Right ventricle myocardium inferior (tissue), 1 donor: ENCODE measurements at regions not wholly inside any gene's neighbourhood (a gene's known extent, or its start where the extent isn't known, plus 50 kb on each side); places are given as distances from the start of the nearest gene placed in this dataset.

Experiments
- ATAC-seq: fragments of 200-7000 bp; cut with Tn5 transposase; one replicate; pipeline ENCODE4 v1.9.1; 2020; ENCODE audit warnings: mild to moderate bottlenecking, moderate library complexity
- DNase-seq: peaks from one replicate; pipeline ENCODE4 v3.0.0; 2021; ENCODE audit errors: missing footprints
- intact Hi-C: fragments of 100-400 bp; cut with DNase I; formaldehyde crosslinking; loops from one replicate; pipeline ENCODE4 v1.11.0; 2022
- donor health status: DM: no; HTN: yes; CAD: no; lungs with severe emphysema.

DNA sequence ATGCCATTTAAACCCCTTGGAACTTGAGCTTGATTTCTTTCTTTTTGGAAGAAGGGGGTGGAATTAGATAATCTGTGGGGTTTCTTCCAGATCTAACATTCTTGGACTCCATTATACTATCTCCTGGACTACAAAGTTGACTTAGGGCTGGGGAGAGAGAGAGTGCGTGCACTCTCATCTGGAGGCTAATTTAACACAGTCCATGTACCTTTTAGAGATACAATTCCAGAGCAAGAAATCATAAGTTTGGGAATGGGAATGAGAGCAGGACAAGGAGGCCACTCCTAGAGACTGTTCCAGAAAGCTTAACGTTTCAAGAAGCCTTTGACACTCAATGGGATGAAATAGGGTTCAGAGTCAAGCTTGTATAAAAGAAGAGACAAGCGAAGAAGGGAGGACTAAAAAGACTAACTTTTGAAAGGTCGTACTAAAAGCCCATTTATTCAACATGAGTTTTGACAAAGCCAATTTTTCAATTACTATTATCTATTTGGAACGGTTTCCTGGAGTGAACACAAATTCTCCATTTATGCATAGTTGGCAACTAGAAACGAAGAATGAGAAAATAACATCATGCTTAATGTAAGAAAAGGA lies 83.4 kb downstream of the ACTL7B start:
- peak; percentile 43 for ATAC-seq
- intact Hi-C loops = no loop called here

GRCh38 chr9:108768744-108769143 lies 87.0 kb downstream of the ACTL7B start:
- intact Hi-C loops = no loop called here
- ATAC-seq (no peak), DNase-seq (no peak)

More for the DNA sequence above, 83.4 kb downstream of the ACTL7B start:
- no peak for DNase-seq

- intact Hi-C loops = no loop called here
- DNase-seq (no peak), ATAC-seq (no peak)
Observed at GRCh38 chr9:108766626-108767161, 89.1 kb downstream of the ACTL7B start.

- intact Hi-C loops = no loop called here
- DNase-seq (no peak), ATAC-seq (no peak)
Observed at GRCh38 chr9:108765265-108765664, 90.5 kb downstream of the ACTL7B start.

DNA sequence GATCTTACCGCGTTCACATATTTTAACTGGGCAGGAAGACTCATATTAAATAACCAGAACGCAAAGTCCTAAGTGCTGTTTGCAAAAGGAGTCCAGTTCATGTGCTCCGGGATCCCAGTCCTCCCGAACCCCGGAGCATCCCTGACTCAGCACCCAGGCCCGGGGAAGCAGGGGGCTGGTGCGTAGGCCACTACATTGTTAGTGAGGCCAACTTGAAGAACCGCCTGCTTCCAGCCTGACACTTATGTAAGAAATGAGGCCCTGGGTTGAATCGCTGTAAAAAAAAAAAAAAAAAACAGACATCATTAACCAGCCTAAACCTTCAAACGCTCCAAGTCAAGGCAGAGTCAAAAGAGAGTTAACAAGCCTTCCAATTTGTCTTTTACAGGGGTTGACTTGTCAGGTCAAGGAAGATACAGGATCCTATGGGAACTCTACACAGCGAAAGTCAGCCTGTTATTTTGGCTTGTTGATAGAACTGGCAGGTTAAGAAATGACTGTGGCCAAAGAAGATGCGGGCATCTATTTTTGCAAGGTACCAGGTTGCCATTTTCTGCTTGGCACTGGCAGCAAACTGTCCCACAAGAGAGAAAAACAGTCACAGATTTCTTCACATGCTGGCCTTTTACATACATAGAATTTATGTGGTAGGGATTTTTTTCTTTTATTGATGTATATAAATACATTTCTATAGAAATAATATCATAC lies 93.3 kb downstream of the ACTL7B start:
- ATAC-seq (no peak), DNase-seq (no peak)
- intact Hi-C loops = loop anchor here (5.0 kb wide), 3 partner anchors 195 to 1340 kb away; no protein-coding TSS in a partner anchor

DNA sequence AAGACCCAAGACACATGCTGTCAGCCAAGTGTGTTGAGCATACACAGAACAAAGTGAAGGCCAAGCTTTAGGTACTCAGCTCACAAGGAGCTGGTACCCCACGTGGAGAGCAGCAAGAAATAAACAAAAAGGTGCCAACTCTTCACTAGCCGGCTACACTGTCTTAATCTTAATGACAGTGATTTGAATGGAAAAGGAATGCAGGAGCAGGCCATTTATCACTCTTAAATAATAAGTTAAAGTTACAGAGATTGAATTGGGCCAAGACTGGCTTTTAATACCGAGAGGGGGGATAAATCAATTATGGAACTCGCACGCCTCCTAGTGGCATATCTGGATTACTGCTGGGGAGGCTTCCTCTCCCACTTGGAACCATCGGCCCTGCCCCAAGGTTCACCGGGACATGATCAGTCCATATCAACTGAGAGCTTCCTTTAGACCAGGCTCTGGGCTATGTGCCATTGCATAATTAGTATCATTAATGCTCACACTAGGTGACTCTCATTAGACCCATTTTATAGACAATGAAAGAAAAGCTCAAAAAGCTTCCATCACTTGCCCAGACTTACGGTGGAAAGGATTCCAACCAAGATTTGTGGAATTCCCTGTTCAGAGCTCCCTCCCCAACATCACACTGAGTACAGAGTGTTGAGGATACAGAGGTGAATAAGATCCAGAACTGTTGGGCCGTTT lies 94.0 kb downstream of the ACTL7B start:
- peak; percentile 70 for DNase-seq
- ATAC-seq = peak; percentile 79
- intact Hi-C loops = loop anchor here (5.0 kb wide), 3 partner anchors 194 to 1340 kb away; no protein-coding TSS in a partner anchor

DNA sequence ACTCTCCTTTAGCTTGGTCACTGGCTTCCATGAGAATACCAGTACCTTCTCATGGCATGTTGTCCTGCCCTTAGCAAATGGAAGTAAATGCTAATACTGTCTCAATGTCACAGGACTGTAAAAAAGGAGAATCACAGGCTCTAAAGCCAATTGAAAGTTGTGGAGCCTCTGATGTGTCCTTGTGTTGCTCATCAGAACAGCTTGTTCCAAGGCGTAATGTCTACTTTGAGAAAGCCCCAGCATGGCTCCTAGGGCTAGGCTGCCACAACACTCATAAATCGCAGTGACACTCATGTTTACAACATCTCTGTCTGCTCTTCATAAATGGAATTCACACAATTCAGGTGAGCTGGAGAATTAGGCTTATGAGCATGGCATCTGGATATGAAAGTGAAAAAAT lies 94.9 kb downstream of the ACTL7B start:
- no peak for ATAC-seq
- intact Hi-C loops = loop anchor here (5.0 kb wide), 3 partner anchors 194 to 1339 kb away; no protein-coding TSS in a partner anchor
- DNase-seq = no peak

GRCh38 chr9:108759835-108760234 lies 96.0 kb downstream of the ACTL7B start:
- ATAC-seq (no peak), DNase-seq (no peak)
- intact Hi-C loops = loop anchor here (5.0 kb wide), 3 partner anchors 193 to 1338 kb away; no protein-coding TSS in a partner anchor

DNA sequence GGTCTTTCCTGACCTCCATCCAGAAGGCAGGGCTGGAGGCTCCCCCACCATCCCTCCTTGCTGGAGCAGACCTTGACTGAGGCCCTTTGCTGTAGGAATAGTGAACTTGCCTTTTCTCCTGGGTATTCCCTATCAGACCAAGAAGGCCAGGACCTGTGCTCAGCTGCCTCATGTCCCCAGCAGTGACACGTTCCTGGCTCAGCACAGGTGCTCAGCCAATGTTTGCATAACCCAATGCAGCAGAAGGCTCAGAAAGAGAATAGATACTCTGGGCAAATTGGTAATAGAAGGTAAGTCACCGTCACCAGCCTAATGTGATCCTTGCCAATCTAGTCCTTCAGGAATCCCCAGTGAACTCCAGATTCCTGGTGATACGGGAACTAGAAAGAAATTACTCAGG lies 96.4 kb downstream of the ACTL7B start:
- intact Hi-C loops = no loop called here
- ATAC-seq (no peak), DNase-seq (no peak)

GRCh38 chr9:108756746-108757490 lies 98.9 kb downstream of the ACTL7B start:
- no peak for DNase-seq
- intact Hi-C loops = no loop called here
- no peak for ATAC-seq

DNA sequence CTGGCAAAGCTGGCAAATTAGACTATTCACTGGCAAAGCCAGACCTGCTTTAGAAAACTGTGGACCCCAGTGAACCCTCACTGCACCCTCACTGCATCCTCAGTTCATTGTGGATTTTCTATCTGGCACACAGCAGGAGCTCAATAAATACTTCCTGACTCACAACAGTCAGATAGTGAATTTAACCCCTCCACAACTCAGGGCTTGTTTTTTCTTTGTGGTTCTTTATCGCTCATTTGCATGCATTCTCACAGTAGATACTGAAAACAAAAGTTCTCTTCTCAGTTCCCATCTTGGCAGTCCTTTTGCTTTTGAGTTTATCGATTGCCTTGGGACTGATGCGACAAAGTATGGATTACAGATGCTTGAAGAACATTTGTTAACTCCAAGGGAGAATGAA lies 99.8 kb downstream of the ACTL7B start:
- DNase-seq = no peak
- ATAC-seq = no peak

DNA sequence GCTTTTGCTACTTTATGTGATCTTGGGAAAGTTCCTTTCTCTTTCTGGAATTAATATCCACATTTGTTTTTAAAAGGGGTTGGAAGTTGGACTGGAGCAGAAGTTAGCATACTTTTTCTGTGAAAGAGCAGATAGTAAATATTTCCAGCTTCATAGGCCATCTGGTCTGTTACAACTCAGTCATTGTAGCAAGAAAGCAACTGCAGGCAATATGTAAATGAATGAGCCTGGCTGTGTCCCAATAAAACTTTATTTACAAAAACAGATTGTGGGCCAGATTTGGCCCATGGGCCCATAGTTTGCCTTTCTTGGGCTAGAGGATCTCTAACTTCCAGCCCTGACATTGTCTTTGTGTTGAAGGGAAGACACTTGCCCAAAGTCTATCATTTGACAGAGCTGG lies 104.4 kb downstream of the ACTL7B start:
- intact Hi-C loops = no loop called here
- DNase-seq = no peak

More for the DNA sequence above, 99.8 kb downstream of the ACTL7B start:
- intact Hi-C loops = no loop called here

DNA sequence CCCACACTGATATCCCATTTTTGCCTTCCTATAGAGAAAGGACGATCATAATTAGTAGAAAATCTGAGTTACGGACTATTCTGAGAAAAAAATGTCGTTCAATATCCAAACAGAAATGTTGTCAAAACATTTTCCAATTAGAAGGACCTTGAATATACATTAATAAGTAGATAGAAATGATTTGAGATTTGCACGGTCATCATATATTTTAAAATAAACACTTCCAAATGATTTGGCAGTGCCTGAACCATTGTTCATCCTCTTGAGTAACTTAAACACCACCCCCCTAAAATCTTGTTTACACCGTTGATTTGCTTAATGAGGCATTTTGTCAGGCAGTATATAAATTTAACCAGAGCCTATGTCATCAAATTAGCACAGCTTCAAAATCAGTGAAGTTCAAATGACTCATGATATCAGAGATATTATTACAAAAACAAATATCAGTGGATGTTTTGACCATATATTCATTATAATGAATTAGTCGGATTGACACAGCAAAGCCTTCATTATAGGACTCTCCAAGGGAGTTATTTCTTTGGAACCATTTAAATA lies 105.0 kb downstream of the ACTL7B start:
- intact Hi-C loops = no loop called here
- no peak for ATAC-seq
- DNase-seq = no peak

More for the DNA sequence above, 104.4 kb downstream of the ACTL7B start:
- ATAC-seq = no peak

- ATAC-seq = no peak
- DNase-seq = no peak
- intact Hi-C loops = no loop called here
Observed at GRCh38 chr9:108748776-108749175, 107.0 kb downstream of the ACTL7B start.

GRCh38 chr9:108746864-108747263 lies 108.9 kb downstream of the ACTL7B start:
- DNase-seq (no peak), ATAC-seq (no peak)
- intact Hi-C loops = no loop called here

DNA sequence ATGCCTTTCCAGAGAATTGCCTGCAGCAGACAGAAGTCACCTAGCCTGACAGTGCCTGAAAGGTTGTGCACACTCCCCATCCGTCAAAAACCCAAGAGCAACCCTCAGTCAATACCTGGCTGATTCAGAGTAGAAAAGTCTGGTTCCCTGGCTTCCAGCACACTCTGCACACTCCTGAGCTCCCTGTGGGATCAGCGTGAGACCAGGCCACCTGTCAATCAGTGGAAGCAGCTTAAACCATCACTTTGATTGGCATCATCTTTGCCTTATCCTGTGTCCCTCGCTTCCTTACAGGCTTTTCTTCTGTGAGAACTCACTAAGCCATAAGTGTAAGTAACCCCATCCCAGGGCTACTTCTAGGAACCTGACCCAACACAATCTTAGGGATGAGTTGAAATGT lies 109.8 kb downstream of the ACTL7B start:
- ATAC-seq (no peak), DNase-seq (no peak)
- intact Hi-C loops = no loop called here

GRCh38 chr9:108744641-108745040 lies 111.1 kb downstream of the ACTL7B start:
- no peak for ATAC-seq
- DNase-seq = no peak
- intact Hi-C loops = no loop called here

DNA sequence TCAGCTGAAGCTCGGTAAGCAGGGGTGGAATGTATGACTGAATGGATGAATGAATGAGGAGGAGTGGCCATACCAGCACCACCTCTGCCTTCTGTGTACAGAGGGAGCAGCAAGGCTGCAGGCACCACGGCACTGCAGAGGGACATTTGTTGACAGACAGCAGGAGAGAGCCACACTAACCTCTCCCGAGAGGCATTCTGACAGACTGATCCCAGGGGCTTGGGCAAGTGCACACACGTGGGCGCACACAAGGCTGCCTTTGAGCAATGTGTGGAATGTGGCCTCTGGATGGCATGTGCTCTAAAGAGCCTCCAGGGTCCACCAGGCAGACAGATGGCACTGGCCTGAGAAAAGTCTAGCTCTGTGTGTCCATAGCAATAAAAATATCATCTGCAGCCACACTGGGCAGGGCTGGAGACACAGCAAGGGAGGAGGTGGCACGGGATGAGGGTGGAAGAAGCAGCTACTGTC lies 111.8 kb downstream of the ACTL7B start:
- ATAC-seq (peak; percentile 42), DNase-seq (no peak)
- intact Hi-C loops = no loop called here
